DMS53 (cell line): ENCODE measurements at regions not wholly inside any gene's neighbourhood (a gene's known extent, or its start where the extent isn't known, plus 50 kb on each side); places are given as distances from the start of the nearest gene placed in this dataset.
A peak's percentile ranks its signal among the peaks of the same experiment; 100 is the strongest.
"Not testable (repeated sequence)": the region's sequence is repeated elsewhere in the genome, so short reads cannot be mapped to it uniquely, and the experiment has no call there.

Experiments
- DNase-seq: peaks from one replicate; lab custom pipeline; 2025; lab: John Stamatoyannopoulos, UW

DNA sequence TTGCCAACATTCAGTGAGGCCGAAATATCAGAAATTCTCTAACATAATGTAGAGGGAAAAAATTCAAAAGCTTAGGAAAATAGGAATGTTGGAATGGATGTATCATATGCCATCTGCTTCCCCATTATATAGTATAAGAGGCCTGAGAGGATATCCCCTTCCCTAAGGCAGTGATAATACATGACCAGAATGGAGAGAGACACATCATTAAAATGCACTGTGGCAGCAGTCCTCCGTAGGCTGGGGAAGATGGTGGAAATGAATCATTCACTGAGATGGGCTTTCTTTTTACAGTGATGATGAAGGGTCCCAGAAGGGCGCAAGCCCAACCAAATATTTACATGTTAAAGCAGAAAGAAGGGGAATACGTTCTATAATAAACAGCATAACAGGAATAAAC, 799.1 kb upstream of the SPRY2 start:
- no peak for DNase-seq

DNA sequence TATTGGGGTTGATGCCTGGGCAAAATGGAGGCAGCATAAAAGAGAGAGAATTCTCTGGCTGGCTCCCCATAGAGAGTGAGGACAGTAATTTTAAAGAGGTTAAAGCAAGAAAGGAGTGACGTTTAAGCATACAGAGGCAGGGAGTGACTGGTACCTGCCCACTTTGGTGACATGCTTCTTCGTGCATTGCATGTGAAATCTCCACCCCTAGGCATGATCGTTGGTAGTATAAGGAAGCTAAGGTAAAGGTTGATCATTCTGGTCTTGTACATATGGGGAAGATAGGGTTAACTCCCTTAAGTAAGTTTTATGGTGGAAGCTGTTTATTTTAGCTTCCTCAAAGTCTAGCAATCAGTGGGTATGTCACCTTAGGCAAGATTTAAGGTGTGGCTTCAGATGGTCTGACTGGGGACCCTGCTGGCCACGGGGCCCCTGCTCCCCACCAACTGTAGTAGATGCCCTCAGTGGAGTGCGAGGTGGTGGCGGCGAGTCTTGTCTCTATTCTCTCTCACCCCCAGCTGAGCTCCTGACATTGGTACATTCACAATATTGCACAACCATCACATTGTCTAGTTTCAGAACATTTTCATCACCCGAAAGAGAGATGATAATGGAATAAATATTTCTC, 797.5 kb upstream of the SPRY2 start:
- no peak for DNase-seq

DNA sequence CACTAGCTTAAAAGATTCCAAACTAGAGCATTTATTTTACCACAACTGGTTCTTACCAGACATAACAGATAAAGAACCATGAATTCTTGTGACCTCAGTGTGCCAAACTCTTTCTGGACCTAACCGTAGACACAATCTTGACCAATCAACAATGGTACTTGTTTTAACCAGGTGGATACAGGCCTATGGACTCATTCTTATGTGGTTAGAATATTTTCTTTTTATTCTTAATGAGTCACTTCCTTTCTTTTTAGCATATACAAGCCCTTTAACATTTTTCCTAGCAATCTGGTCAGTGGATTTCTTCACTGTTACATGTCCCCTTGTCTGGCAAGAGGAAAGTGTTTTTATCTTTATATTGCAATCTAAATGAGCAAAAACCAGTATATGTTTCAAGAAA, 792.1 kb upstream of the SPRY2 start:
- DNase-seq, result no peak

DNA sequence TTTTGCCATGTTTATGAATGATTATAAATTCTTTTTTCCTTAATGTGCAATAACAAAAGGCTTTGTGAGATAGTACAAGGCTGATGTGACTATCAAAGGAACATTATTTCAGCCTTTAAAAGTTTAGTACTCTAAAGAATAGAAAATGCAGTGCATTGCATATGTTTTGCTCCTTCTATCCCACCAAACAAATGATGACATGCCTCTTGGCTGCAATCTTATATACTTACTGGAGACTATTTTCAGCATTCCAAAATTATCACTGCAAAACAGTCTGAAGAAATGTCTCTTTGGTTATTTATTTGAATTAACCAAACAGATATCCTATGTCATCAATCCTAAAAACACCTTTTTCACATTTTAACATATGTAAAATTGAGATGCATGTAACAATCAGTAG, 776.5 kb upstream of the SPRY2 start:
- DNase-seq, result no peak

DNA sequence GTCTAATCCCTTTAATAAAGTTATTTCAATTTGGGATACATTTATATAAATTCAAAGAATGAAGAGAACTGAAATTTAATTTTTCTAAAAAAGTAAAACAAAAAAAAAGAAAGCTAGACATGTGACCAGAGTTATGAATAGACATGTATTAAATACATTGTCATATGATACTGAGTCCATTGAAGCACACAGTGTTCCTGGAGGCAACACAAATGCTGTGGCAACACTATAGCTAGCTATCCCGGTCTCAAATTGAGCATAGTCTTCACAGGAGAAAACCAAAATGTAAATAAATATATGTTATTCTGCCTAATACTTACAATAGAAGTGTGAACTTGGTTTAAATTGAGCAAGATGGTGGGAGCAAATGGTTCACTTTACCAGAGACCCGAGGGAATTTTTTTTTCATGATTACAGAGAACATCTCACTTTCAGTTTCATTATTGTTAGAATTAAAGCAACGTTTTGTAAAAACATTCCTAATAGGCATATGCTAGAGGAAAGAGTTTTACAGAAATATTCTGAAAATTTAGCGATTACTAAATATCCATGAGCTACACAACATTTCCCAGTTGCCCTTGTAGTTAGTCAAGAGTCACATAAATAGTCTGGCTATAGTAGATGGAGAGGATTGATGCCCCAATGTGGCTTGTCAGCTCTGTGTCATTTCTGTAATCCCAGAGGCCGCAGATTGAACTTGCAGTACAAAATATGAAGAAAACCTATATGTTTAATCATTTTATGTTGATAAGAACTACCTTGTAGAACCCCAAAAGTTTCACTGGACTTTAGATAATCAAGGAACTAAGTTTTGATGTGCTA, 775.7 kb upstream of the SPRY2 start:
- peak; percentile 0 for DNase-seq

DNA sequence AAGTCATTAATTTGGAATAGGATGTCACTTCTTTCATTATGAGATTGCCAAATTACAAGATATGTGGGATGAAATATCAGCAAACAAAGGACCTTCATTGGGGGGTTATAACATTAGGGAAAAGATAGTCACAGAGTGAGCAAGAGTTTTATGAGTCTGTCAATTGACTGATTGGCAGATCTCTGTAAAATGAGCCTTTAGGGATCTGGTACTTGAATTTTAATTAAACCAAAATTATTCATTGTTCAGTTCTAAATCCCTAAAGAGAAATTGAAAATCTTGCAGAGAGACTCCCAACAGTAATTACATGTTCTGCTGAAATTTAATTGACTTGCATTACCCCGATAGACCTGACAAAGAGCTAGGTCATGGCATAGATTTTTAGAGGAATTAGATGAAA, 768.1 kb upstream of the SPRY2 start:
- DNase-seq, result no peak

DNA sequence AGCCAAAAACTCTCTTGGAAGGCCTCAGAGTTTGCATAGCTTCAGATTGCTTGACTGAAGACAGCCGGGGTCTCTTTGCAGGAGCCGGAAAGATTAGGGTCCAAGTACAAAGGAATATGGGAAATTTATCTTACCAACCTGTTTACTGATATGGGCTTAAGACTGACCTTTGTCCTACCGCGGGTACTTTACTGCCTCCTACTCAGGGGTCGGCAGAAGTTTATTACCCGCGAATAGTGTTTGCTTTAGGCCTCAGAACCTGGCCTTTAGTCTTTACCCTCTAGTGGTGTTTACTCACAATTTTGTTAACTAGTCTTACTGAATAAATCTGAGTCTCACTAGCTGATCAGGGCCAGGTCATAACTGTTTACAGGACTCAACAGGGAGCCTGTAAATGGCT, 765.4 kb upstream of the SPRY2 start:
- no peak for DNase-seq

DNA sequence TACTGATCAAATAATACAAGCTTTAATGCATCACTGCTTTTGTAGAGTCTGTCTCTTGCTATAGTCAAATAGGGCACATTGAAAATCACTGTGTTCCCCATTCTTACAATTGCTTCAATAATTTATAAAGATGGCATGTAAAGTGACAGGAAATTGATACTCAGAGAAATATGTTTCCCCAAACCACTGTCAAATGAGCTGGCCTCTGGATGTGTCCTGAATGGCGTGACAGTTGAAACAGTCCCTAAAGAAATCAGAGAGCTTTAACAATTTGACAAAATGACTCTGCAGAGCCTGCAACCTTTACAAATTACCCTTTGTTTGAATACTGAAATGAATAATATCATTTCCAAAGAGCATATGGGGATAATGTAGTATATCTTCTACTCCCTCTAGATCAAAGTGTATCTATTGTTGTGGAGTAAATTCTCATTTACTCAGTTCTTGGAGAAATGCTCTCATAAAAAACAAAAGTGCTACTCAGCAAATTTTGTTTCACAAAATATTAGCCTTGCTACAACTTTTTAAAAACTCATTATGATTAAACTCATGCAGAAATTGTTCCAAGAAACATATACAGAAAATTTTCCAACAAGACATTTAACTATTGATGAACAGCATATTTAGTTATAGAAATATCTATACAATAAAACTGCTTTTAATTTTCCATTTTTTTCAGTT, 763.2 kb upstream of the SPRY2 start:
- no peak for DNase-seq

DNA sequence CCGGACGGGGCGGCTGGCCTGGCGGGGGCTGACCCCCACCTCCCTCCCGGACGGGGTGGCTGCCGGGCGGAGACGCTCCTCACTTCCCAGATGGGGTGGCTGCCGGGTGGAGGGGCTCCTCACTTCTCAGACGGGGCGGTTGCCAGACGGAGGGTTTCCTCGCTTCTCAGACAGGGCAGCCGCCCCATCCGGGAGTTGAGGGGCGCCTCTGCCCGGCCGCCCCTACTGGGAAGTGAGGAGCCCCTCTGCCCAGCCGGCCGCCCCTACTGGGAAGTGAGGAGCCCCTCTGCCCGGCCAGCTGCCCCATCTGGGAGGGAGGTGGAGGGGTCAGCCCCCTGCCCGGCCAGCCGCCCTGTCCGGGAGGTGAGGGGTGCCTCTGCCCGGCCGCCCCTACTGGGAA, 761.1 kb upstream of the SPRY2 start:
- DNase-seq, result not testable (repeated sequence)

DNA sequence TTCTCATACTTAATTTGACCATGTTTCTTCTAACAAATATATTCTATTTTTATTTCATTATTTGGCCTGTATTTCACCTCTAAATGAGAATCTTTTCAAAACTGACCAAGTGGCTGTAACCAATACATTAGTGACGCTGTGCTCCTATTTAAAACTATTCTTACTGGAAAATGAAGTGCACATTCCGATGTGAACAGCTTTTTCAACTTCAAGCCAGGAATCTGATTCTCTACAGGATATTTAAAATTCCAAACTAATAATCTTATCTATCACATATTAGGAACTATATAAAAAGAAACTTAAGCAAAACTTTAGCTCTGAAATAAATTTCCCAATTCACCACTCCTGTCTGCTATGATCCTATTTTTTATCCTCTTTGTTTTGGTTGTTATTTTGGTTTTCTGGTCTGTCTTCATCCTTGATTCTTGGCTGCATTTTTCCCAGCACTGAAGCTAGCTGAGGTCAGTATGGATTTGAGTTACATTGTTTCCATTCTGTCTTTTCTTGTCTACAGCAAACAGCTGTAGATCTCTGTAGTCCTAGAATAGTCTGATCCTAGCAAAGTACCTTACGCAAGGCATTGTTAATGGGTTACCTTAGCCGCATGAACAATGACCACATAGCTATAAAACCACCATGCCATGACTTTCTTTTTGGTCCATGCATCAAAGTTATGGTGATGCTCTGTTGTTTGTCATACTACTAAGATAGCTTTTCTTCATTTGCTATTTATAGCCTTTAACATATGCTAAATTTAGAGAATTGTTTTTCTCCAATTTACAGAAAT, 748.6 kb upstream of the SPRY2 start:
- no peak for DNase-seq

DNA sequence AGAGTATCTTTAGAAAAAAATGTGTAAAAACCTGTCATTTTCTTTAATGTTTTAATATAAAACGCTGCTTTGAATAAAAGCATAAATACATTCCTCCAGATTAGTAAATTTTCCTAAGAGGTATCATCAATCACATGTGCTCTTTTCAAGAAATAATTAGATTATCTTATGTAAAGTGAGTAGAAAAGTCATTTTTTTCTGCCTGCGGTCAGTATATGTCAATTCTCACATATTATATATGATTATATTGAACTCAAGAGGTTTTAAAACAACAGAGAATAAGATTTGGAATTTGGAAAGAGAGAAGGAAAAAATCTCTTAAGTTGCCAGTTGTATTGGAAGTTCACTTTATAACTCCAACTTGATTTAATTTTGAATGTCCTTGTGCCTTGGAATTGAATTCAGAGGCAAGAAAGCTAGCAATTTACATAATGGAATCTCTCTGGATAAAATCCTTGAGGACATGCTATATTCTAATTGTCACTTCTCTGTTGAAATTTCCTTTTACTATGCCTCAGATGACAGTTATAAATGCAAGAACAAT, 740.1 kb upstream of the SPRY2 start:
- no peak for DNase-seq

DNA sequence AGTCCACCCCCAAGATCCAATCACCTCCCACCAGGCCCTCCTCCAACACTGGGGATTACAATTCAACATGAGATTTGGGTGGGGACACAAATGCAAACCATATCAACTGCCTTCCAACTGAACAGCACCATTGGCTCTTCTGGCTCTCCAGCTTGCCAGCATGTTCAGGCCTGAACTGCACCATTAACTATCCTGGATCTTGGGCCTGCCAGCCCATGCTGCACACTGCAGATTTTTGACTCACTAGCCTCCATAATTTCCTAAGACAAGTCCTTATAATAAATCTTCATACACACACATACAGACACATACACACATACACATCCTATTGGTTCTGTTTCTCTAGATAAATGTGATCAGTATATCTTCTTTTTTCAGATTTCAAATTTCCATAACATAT, 737.1 kb upstream of the SPRY2 start:
- no peak for DNase-seq

DNA sequence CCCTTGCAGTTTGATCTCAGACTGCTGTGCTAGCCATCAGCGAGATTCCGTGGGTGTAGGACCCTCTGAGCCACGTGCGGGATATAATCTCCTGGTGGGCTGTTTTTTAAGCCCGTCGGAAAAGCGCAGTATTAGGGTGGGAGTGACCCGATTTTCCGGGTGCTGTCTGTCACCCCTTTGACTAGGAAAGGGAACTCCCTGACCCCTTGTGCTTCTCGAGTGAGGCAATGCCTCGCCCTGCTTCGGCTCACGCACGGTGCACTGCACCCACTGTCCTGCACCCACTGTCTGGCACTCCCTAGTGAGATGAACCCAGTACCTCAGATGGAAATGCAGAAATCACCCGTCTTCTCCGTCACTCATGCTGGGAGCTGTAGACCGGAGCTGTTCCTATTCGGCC, 728.9 kb upstream of the SPRY2 start:
- not testable (repeated sequence) for DNase-seq

DNA sequence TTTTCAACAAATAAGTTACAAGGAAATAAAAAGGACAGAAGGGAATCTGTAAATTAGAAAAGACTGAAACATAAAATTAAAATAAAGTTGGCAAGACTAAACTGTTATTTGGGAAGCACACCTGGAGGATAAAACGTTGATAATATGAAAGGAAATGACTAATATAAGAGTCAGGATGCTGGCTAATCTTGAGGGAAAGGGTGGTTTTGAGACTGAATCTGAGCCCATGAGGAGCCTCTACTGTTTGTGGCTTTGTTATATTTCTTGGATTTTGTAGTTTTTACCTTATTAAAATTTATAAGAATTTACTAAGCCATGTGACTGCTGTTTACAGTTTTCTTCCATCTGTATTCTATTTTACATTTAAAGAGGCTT, 718.0 kb upstream of the SPRY2 start:
- DNase-seq, result no peak

DNA sequence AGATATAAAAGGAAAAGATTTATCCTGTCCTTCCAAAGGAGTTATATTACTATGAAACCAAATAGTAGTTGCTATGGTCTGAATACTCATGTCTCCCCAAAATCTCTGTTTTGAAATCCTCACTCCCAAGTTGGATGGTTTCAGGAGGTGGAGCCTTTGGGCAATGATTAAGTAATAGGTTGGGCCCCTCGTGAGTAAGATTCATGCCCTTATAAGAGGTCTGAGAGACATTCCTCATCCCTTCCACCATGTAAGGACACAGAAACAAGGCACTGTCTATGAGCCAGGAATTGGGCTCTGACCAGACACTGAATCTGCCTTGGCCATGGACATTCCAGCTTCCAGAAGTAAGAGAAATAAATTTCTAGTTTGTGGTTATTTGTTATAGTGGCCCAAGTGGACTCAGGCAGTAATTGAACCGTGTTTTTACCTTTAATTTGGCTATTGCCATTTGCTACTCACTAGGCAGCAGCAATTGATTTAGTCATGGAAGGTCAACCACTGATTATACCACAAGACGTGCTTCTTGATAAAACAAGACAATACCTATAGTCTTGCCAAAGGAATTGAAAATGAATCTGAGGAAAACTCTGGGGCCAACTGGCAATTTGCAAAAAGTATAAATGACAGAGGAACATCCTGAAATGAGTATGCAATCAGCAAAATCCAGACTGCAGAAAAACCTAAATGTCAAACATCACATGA, 717.4 kb upstream of the SPRY2 start:
- DNase-seq, result no peak

DNA sequence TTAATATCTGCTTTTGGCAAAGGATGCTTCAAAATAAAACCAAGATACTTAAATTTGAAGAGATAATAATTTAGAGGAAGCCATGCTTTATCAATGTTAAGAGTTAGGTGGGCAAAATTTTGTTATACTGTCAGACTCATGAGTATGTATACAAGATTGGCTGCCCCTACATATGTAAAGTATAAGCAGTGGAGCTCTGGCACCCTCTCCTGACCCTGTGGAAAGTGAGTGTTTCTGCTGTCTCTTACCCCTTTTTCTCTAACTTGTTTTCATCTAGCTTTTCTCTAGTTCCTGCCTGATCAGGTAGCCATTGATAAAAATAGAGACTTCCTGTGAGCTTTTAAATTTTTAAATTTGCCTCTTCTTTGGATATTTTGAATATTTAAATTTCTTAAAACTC, 710.9 kb upstream of the SPRY2 start:
- DNase-seq, result peak; percentile 2

DNA sequence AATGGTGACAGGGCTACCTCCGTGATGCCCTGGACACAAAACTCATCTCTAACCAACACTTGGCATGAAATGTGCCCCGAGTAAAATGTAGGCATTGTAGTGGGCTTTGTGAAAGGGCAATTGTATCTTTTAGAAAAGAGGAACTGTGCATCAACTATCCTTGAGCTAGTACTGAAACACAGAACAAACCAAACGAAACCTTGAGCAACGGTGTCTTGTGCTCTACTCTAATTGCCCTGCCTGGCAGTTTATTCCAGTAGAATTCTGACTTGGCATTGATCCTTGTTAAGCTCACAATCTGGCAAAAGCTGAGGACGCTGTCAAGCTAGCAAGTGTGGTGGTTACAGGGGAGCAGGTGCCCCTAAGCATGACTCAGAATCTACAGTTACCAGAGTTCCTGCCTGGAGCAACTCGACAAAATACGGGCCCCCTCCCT, 707.1 kb upstream of the SPRY2 start:
- DNase-seq, result no peak

DNA sequence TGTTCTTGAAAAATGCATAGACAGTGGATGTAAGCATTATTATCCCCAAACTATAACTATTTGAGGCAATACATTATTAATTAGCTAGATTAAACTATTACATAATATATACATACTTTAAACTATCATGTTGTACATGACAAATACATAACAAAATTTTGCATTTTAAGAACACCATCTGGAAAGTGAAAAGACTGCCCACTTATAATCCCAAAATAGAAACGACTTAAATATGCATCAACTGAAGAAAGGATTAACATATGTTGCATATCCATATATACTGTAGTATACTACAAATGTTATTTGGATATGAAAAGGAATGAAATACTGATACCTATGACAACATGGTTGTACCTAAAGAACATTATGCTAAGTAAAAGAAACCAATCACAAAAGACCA, 700.8 kb upstream of the SPRY2 start:
- no peak for DNase-seq

DNA sequence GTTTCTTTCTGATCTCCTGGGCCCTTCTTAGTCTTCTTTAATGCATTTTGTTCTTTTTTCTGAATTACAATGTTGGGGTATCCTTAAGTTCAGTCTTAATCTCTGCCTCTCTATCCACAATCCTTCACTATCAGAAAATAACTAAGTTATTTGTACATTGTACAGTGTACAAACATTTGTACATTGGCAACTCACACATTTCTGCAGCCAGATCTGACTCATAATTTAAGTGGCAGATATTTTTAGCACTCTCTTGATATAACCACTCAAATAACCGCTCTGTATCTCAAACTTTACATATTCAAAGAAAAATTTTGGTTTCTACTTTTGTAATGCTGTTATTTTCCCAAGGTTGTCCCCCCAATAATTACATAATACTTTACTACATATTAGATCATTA, 691.1 kb upstream of the SPRY2 start:
- DNase-seq, result peak; percentile 2

DNA sequence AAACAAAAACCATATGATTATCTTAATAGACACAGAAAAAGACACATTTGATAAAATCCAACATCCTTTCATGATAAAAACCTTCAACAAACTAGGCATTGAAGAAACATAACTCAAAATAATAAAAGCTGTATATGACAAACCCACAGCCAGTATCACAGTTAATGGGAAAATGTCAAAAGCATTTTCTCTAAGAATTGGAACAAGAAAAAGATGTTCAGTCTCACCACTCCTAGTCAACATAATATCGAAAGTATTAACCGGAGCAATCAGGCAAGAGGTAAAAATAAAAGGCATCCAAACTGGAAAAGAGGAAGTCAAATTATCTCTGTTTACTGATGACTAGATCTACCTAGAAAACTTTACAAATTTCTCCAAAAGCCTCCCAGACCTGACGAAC, 684.2 kb upstream of the SPRY2 start:
- DNase-seq, result no peak

DNA sequence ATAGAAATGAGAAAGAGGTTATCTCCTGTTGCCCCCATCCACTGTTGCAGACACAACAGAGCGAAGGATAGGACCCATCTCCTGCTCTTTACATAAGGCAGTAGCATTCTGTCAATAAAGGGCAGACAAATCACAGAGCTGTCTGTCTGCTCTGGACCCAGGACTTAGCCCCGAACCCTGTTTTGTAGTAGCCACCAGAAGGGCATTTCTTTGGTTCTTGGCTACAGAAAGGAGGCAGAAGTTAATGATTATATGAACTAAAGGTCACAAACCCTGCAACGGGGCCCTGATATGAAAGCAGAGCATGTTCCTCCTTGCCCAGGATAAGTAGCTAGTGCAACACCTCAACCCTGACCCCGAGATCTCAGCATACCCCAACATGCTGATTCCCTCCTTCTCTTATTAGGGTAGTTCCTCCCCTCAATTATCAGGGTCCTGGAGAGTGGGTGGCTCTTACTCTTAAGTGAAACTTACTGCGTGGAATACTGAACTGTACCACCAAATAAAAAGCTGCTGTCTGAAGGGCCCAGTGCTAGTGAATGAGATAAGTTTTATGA, 680.4 kb upstream of the SPRY2 start:
- DNase-seq, result no peak
